OCI-LY1 (cell line): ENCODE measurements at regions not wholly inside any gene's neighbourhood (a gene's known extent, or its start where the extent isn't known, plus 50 kb on each side); places are given as distances from the start of the nearest gene placed in this dataset.

Experiments
- EZH2 ChIP-seq: fragments of 200-600 bp; sonication (generic), shearing (Covaris generic); IDR thresholded peaks from 2 replicates; pipeline ENCODE4 v1.8.0; 2017; ENCODE audit warnings: borderline replicate concordance, mixed run types, mild to moderate bottlenecking, antibody characterized with exemption, low read length, moderate library complexity, mixed read lengths
- TF ChIP-seq, protein P1 (sequence below): fragments of 200-600 bp; sonication (generic), shearing (Covaris generic); IDR thresholded peaks from 2 replicates; pipeline ENCODE4 v1.5.1; 2017; ENCODE audit warnings: mild to moderate bottlenecking, antibody characterized with exemption, low read length, moderate library complexity, mixed read lengths

DNA sequence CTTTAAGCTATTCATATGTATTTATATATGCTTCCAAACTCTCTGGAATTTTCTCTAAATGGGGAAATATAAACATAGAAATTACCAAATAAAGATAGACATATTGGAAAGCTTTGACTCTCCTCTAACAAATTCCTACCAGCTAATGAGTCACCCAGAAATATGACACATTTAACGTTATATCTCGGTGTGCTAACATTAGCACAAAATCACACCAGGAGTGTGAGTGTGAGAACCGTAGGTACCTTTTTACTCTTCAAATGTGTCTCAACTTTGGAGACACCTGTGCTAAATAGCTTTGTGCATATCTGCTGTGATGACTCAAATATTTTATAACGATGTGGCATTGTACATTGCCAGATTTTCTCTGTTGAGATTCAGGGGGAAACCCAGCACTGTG, 714.4 kb downstream of the METTL15 start:
- TF ChIP-seq, protein P1, sequence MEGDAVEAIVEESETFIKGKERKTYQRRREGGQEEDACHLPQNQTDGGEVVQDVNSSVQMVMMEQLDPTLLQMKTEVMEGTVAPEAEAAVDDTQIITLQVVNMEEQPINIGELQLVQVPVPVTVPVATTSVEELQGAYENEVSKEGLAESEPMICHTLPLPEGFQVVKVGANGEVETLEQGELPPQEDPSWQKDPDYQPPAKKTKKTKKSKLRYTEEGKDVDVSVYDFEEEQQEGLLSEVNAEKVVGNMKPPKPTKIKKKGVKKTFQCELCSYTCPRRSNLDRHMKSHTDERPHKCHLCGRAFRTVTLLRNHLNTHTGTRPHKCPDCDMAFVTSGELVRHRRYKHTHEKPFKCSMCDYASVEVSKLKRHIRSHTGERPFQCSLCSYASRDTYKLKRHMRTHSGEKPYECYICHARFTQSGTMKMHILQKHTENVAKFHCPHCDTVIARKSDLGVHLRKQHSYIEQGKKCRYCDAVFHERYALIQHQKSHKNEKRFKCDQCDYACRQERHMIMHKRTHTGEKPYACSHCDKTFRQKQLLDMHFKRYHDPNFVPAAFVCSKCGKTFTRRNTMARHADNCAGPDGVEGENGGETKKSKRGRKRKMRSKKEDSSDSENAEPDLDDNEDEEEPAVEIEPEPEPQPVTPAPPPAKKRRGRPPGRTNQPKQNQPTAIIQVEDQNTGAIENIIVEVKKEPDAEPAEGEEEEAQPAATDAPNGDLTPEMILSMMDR: no peak
- no peak for TF ChIP-seq EZH2
